CD4-positive, alpha-beta T cell (primary cell): ENCODE measurements at regions not wholly inside any gene's neighbourhood (a gene's known extent, or its start where the extent isn't known, plus 50 kb on each side); places are given as distances from the start of the nearest gene placed in this dataset.

ENCODE experiments used
- ATAC-seq: fragments of 200-7000 bp; cut with Tn5 transposase; one replicate; pipeline ENCODE4 v1.10.0; 2022; ENCODE audit warnings: mild to moderate bottlenecking; ENCODE audit not compliant: poor library complexity
- CTCF ChIA-PET: fragments of 350-600 bp; sonication (Branson Sonifier 250); formaldehyde crosslinking; loops from one replicate; lab custom pipeline; 2021; ENCODE audit warnings: antibody characterized with exemption, inconsistent platforms; lab: Charles Lee
- POLR2A ChIA-PET: fragments of 350-600 bp; sonication (Branson Sonifier 250); formaldehyde crosslinking; loops from one replicate; lab custom pipeline; 2021; ENCODE audit warnings: antibody characterized with exemption, inconsistent platforms; lab: Charles Lee
- DNase-seq, 14 experiments: peaks; one replicate each; pipeline ENCODE4 v3.0.0-alpha.2; 2013 to 2020; ENCODE audit warnings: mixed read lengths in 2 of 14
- H3K27ac ChIP-seq, 2 donors: one replicate each; pipeline versions ENCODE4 v1.5.1 to v1.7.0; 2013; ENCODE audit warnings: low read length in 2 of 2, low read depth in 1 of 2, mild to moderate bottlenecking in 1 of 2
- H3K27me3 ChIP-seq, 2 experiments: 1 replicate in 1 of 2; 2 replicates in 1 of 2; pipeline versions ENCODE4 v1.6.1 to v1.7.0; 2013; ENCODE audit warnings: low read length in 2 of 2, control low read depth in 1 of 2, mild to moderate bottlenecking in 1 of 2, moderate library complexity in 1 of 2; ENCODE audit not compliant: insufficient read depth in 2 of 2, control insufficient read depth in 1 of 2
- H3K36me3 ChIP-seq: one replicate; pipeline ENCODE4 v1.6.1; 2013; ENCODE audit warnings: low read length, control low read depth; ENCODE audit not compliant: insufficient read depth
- H3K4me1 ChIP-seq: one replicate; pipeline ENCODE4 v1.6.1; 2013; ENCODE audit warnings: low read length, control low read depth; ENCODE audit not compliant: insufficient read depth
- H3K4me3 ChIP-seq: one replicate; pipeline ENCODE4 v1.5.1; 2013; ENCODE audit warnings: mild to moderate bottlenecking, low read length, moderate library complexity
- H3K9me3 ChIP-seq, 2 experiments: 1 replicate in 1 of 2; 2 replicates in 1 of 2; pipeline versions ENCODE4 v1.6.1 to v1.7.0; 2013; ENCODE audit warnings: low read length in 2 of 2, mild to moderate bottlenecking in 2 of 2, control low read depth in 1 of 2, moderate library complexity in 1 of 2; ENCODE audit not compliant: control insufficient read depth in 1 of 2, insufficient read depth in 1 of 2
- H3K27ac Mint-ChIP-seq: one replicate; pipeline ENCODE4 v1.8.0; 2020; ENCODE audit warnings: mixed read lengths
- H3K27me3 Mint-ChIP-seq: one replicate; pipeline ENCODE4 v1.8.0; 2021; ENCODE audit warnings: mixed read lengths
- H3K36me3 Mint-ChIP-seq: one replicate; pipeline ENCODE4 v1.8.0; 2021; ENCODE audit warnings: low read depth, mixed read lengths
- H3K4me1 Mint-ChIP-seq: one replicate; pipeline ENCODE4 v1.8.0; 2021; ENCODE audit warnings: low read depth, mixed read lengths
- H3K4me3 Mint-ChIP-seq: one replicate; pipeline ENCODE4 v1.8.0; 2020; ENCODE audit warnings: mild to moderate bottlenecking, mixed read lengths
- H3K9me3 Mint-ChIP-seq: one replicate; pipeline ENCODE4 v1.8.0; 2020; ENCODE audit warnings: mixed read lengths
- intact Hi-C, 2 experiments: fragments of 100-400 bp; cut with DNase I in 1 of 2; cut with micrococcal nuclease in 1 of 2; formaldehyde crosslinking; loops; one replicate each; pipeline versions ENCODE4 v1.15.1 to v1.9.0; 2023 to 2025; cut with DNase I, micrococcal nuclease
- TF ChIP-seq, protein P1 (sequence below): fragments of 200-600 bp; IDR thresholded peaks from one replicate; pipeline ENCODE4 v1.8.0; 2022; ENCODE audit warnings: antibody characterized with exemption, mild to moderate bottlenecking

GRCh38 chr16:74160759-74161158 is 135.9 kb upstream of the PSMD7 start:
- Histone ChIP-seq H3K27me3 (no peaks in the 10 kb centered on the region), H3K4me3 (no peak overlapping the region), H3K9me3 (no peaks in the 10 kb centered on the region), H3K27ac (no peak overlapping the region), H3K4me1 (no peaks in the 10 kb centered on the region), H3K36me3 (no peaks in the 10 kb centered on the region)
- POLR2A ChIA-PET, result no interaction called here
- Mint-ChIP-seq H3K27ac (no peak overlapping the region), H3K9me3 (peaks cover 9% of the 10 kb centered on the region), H3K4me1 (no peaks in the 10 kb centered on the region), H3K27me3 (peaks cover 2% of the 10 kb centered on the region), H3K4me3 (no peak overlapping the region), H3K36me3 (no peaks in the 10 kb centered on the region)
- TF ChIP-seq, protein P1, sequence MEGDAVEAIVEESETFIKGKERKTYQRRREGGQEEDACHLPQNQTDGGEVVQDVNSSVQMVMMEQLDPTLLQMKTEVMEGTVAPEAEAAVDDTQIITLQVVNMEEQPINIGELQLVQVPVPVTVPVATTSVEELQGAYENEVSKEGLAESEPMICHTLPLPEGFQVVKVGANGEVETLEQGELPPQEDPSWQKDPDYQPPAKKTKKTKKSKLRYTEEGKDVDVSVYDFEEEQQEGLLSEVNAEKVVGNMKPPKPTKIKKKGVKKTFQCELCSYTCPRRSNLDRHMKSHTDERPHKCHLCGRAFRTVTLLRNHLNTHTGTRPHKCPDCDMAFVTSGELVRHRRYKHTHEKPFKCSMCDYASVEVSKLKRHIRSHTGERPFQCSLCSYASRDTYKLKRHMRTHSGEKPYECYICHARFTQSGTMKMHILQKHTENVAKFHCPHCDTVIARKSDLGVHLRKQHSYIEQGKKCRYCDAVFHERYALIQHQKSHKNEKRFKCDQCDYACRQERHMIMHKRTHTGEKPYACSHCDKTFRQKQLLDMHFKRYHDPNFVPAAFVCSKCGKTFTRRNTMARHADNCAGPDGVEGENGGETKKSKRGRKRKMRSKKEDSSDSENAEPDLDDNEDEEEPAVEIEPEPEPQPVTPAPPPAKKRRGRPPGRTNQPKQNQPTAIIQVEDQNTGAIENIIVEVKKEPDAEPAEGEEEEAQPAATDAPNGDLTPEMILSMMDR, result no peak
- intact Hi-C loops, result no loop called here
- no peak for DNase-seq
- CTCF ChIA-PET, result no interaction called here
- ATAC-seq, result no peak

GRCh38 chr16:74153773-74154172 is 142.8 kb upstream of the PSMD7 start:
- Mint-ChIP-seq H3K36me3 (no peaks in the 10 kb centered on the region), H3K4me3 (no peak overlapping the region), H3K27ac (no peak overlapping the region), H3K27me3 (peaks cover 23% of the 10 kb centered on the region), H3K9me3 (peaks cover 6% of the 10 kb centered on the region), H3K4me1 (no peaks in the 10 kb centered on the region)
- DNase-seq (no peak), ATAC-seq (no peak)
- ChIA-PET CTCF (no interaction called here), POLR2A (no interaction called here)
- Histone ChIP-seq H3K27me3 (no peaks in the 10 kb centered on the region), H3K27ac (no peak overlapping the region), H3K4me3 (no peak overlapping the region), H3K9me3 (no peaks in the 10 kb centered on the region), H3K36me3 (no peaks in the 10 kb centered on the region), H3K4me1 (no peaks in the 10 kb centered on the region)
- TF ChIP-seq, protein P1, result no peak
- intact Hi-C loops, result no loop called here

- Mint-ChIP-seq H3K36me3 (no peaks in the 10 kb centered on the region), H3K27me3 (no peaks in the 10 kb centered on the region), H3K27ac (no peak overlapping the region), H3K9me3 (peaks cover 1% of the 10 kb centered on the region), H3K4me3 (no peak overlapping the region), H3K4me1 (no peaks in the 10 kb centered on the region)
- DNase-seq, result no peak
- ATAC-seq, result no peak
- H3K36me3 ChIP-seq, result no peaks in the 10 kb centered on the region
- intact Hi-C loops, result no loop called here
- H3K4me3 ChIP-seq, result no peak overlapping the region
- TF ChIP-seq, protein P1, result no peak
- H3K27me3 ChIP-seq, result no peaks in the 10 kb centered on the region
- no peak overlapping the region for H3K27ac ChIP-seq
- POLR2A ChIA-PET, result no interaction called here
- no peaks in the 10 kb centered on the region for H3K9me3 ChIP-seq
- H3K4me1 ChIP-seq, result no peaks in the 10 kb centered on the region
- CTCF ChIA-PET, result no interaction called here
Observed at GRCh38 chr16:74146643-74147042, 150.0 kb upstream of the PSMD7 start.
